Adrenal gland (tissue), 5 donors: ENCODE measurements at regions not wholly inside any gene's neighbourhood (a gene's known extent, or its start where the extent isn't known, plus 50 kb on each side); places are given as distances from the start of the nearest gene placed in this dataset.

Experiments
- CTCF ChIP-seq, 6 experiments: fragments of 450-650 bp in 4 of 6; fragments of 200-600 bp in 2 of 6; sonication (generic) in 1 of 6; IDR thresholded peaks; 1 replicate in 5 of 6; 2 replicates in 1 of 6; pipeline versions ENCODE4 v1.5.1 to v1.8.0; 2016 to 2021; ENCODE audit warnings: antibody characterized with exemption in 6 of 6, mild to moderate bottlenecking in 2 of 6, moderate library complexity in 1 of 6
- POLR2A ChIP-seq, 2 donors: fragments of 450-650 bp; IDR thresholded peaks; one replicate each; pipeline ENCODE4 v1.6.1; 2017; ENCODE audit warnings: antibody characterized with exemption in 2 of 2, mild to moderate bottlenecking in 2 of 2, moderate library complexity in 1 of 2
- donor health status: DM: no; HTN: no; CAD: no.

- TF ChIP-seq POLR2A (IDR thresholded peaks at IDR 0.05) = no peak
- TF ChIP-seq CTCF (IDR thresholded peaks at IDR 0.05) = no peak
Observed at GRCh38 chr2:236638707-236639106, 69.1 kb downstream of the ACKR3 start.
